Upper lobe of left lung (tissue), 4 donors: ENCODE measurements at regions not wholly inside any gene's neighbourhood (a gene's known extent, or its start where the extent isn't known, plus 50 kb on each side); places are given as distances from the start of the nearest gene placed in this dataset.

Experiments used
- CTCF ChIP-seq, 6 experiments: fragments of 450-650 bp in 4 of 6; fragments of 200-600 bp in 2 of 6; sonication (generic) in 2 of 6; IDR thresholded peaks; one replicate each; pipeline ENCODE4 v1.5.1; 2016 to 2019; ENCODE audit warnings: antibody characterized with exemption in 6 of 6
- POLR2A ChIP-seq, 4 donors: fragments of 450-650 bp; IDR thresholded peaks; one replicate each; pipeline ENCODE4 v1.5.1; 2016 to 2017; ENCODE audit warnings: antibody characterized with exemption in 4 of 4, mild to moderate bottlenecking in 2 of 4

GRCh38 chr3:80836395-80836794, 925.0 kb downstream of the GBE1 start:
- TF ChIP-seq POLR2A (IDR thresholded peaks at IDR 0.05), result no peak
- TF ChIP-seq CTCF (IDR thresholded peaks at IDR 0.05), result no peak
